GM21717 (cell line): ENCODE measurements at regions not wholly inside any gene's neighbourhood (a gene's known extent, or its start where the extent isn't known, plus 50 kb on each side); places are given as distances from the start of the nearest gene placed in this dataset.

Experiments used
- ATAC-seq: cut with Tn5 transposase; IDR thresholded peaks from one replicate; pipeline ENCODE4 v1.9.1; 2021; ENCODE audit warnings: mild to moderate bottlenecking, moderate library complexity; ENCODE audit not compliant: unreplicated experiment

DNA sequence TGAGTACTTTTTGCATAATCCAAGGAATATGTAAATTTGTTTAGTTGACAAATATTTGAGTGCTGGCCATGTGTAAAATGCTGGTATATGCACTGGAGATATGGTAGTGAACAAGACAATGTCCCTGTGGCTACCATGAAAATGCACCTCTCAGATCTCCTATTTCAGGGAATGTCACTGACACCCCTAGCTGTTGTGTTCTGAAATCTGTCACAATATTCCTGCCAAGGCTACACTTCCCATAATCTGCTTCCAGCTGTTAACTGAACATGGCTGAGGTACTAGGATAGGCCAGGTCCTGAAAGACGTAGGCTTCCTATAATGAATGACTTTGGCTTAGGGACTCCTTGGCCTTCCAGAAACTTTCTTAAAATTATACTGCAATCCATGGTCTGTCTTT lies 197.8 kb downstream of the ZNF648 start:
- ATAC-seq, result no peak

DNA sequence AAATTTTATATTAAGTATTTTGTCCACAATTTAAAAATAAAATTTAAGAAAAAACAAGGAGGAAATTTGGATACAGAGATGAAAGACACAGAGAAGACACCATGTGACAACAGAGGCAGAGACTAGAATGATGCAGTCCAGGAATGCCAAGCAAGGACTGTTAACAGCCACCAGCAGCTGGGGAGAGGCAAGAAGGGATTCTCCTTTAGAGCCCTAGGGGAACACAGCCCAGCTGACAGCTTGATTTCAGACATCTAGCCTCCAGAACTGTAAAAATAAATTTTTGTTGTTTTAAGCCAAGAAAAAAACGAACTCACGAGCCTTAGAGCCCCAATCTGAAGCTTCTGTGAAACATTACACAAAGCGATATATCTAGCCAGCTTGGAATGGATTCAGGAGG lies 198.5 kb downstream of the ZNF648 start:
- no peak for ATAC-seq

DNA sequence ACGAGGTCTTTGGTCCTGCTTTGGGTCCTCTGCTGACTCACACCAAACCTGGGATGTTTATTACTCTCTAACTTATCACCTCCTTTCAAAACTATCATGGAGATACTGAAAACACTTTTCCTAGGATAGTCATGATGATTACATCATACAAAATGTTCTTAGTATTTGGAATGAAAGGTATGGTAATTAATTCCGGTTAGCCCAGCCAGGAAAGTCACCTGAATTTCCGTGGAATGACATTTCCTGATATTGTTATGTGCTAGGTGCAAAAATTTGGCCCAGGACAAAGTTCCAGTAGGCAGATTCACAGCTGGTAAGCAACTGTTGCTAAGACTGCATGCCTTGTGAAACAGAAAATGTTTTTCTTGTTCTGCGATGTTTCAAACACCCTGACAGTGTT lies 203.4 kb downstream of the ZNF648 start:
- no peak for ATAC-seq
